Lower leg skin (tissue), 3 donors: ENCODE measurements at regions not wholly inside any gene's neighbourhood (a gene's known extent, or its start where the extent isn't known, plus 50 kb on each side); places are given as distances from the start of the nearest gene placed in this dataset.

ENCODE experiments used
- POLR2A ChIP-seq, 2 donors: fragments of 450-650 bp; IDR thresholded peaks; one replicate each; pipeline ENCODE4 v1.6.1; 2016 to 2017; ENCODE audit warnings: antibody characterized with exemption in 2 of 2, mild to moderate bottlenecking in 1 of 2, moderate library complexity in 1 of 2
- TF ChIP-seq, protein P1 (sequence below), 3 donors: fragments of 450-650 bp; IDR thresholded peaks; one replicate each; pipeline ENCODE4 v1.5.1; 2016; ENCODE audit warnings: antibody characterized with exemption in 3 of 3, mild to moderate bottlenecking in 3 of 3, moderate library complexity in 2 of 3

DNA sequence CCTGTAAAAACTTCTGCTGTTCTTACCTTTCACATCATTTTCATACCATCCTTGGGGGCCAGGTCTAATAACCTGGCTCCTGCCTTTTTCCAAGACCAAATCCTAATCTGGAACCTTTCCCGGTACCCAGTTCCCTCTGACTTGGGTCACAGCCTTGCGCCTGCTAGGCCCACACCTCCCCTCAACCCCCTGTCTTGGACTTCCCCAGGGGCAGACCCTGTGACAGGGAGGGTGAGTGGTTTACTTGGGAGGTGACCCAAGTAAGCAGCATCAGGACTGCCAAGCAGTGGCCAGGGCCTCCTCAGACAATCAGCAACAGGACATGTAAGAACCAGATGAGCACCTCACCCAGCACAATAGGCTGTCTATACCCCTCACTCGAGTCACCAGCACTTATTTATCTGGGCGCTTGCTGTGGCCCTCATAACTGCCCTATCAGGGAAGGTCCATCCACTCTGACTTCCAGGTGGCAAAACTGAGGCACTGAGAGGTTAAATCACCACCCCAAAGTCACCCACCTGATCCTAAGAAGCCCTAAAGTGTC is 124.7 kb downstream of the MATN1 start:
- TF ChIP-seq, protein P1, sequence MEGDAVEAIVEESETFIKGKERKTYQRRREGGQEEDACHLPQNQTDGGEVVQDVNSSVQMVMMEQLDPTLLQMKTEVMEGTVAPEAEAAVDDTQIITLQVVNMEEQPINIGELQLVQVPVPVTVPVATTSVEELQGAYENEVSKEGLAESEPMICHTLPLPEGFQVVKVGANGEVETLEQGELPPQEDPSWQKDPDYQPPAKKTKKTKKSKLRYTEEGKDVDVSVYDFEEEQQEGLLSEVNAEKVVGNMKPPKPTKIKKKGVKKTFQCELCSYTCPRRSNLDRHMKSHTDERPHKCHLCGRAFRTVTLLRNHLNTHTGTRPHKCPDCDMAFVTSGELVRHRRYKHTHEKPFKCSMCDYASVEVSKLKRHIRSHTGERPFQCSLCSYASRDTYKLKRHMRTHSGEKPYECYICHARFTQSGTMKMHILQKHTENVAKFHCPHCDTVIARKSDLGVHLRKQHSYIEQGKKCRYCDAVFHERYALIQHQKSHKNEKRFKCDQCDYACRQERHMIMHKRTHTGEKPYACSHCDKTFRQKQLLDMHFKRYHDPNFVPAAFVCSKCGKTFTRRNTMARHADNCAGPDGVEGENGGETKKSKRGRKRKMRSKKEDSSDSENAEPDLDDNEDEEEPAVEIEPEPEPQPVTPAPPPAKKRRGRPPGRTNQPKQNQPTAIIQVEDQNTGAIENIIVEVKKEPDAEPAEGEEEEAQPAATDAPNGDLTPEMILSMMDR (IDR thresholded peaks at IDR 0.05): no peak
- no peak for TF ChIP-seq POLR2A (IDR thresholded peaks at IDR 0.05)
